Fibroblast of skin of left biceps (primary cell): ENCODE measurements at regions not wholly inside any gene's neighbourhood (a gene's known extent, or its start where the extent isn't known, plus 50 kb on each side); places are given as distances from the start of the nearest gene placed in this dataset.
"Not testable (repeated sequence)": the region's sequence is repeated elsewhere in the genome, so short reads cannot be mapped to it uniquely, and the experiment has no call there.

Source experiments
- DNase-seq, 2 experiments: peaks; one replicate each; pipeline ENCODE4 v3.0.0-alpha.2; 2013; ENCODE audit warnings: low read depth in 2 of 2

- no peak for DNase-seq
Measured at GRCh38 chr9:21533597-21533996, 51.5 kb upstream of the IFNE start.

- no peak for DNase-seq
Measured at GRCh38 chr9:21535396-21535795, 53.3 kb upstream of the IFNE start.

- DNase-seq: no peak
Measured at GRCh38 chr9:21542787-21543186, 60.7 kb upstream of the IFNE start.

- DNase-seq: no peak
Measured at GRCh38 chr9:21543187-21543586, 61.1 kb upstream of the IFNE start.

- not testable (repeated sequence) for DNase-seq
Measured at GRCh38 chr9:21543816-21544215, 61.7 kb upstream of the IFNE start.

GRCh38 chr9:21546949-21547348 lies 64.8 kb upstream of the IFNE start:
- DNase-seq: no peak

GRCh38 chr9:21549251-21549765 lies 67.2 kb upstream of the IFNE start:
- peak; percentile 94 to 96 for DNase-seq

- no peak for DNase-seq
Measured at GRCh38 chr9:21549890-21550289, 67.8 kb upstream of the IFNE start.

GRCh38 chr9:21550392-21550791 lies 68.3 kb upstream of the IFNE start:
- DNase-seq: no peak

- no peak for DNase-seq
Measured at GRCh38 chr9:21551401-21551800, 69.3 kb upstream of the IFNE start.

GRCh38 chr9:21552244-21553170 lies 70.4 kb upstream of the IFNE start:
- DNase-seq: no peak

- DNase-seq: no peak
Measured at GRCh38 chr9:21553441-21553840, 71.3 kb upstream of the IFNE start.

- no peak for DNase-seq
Measured at GRCh38 chr9:21554813-21555212, 72.7 kb upstream of the IFNE start.

GRCh38 chr9:21555911-21556310 lies 73.8 kb upstream of the IFNE start:
- DNase-seq: no peak

- no peak for DNase-seq
Measured at GRCh38 chr9:21556581-21557427, 74.7 kb upstream of the IFNE start.

- no peak for DNase-seq
Measured at GRCh38 chr9:21557428-21557768, 75.3 kb upstream of the IFNE start.

- DNase-seq: no peak
Measured at GRCh38 chr9:21558079-21558478, 76.0 kb upstream of the IFNE start.

GRCh38 chr9:21558615-21559401 lies 76.7 kb upstream of the IFNE start:
- DNase-seq: no peak

GRCh38 chr9:21559402-21560280 lies 77.5 kb upstream of the IFNE start:
- DNase-seq: no peak

GRCh38 chr9:21560281-21560745 lies 78.2 kb upstream of the IFNE start:
- no peak for DNase-seq

- DNase-seq: no peak
Measured at GRCh38 chr9:21561502-21561901, 79.4 kb upstream of the IFNE start.
